Esophagus muscularis mucosa (tissue), 3 donors: ENCODE measurements at regions not wholly inside any gene's neighbourhood (a gene's known extent, or its start where the extent isn't known, plus 50 kb on each side); places are given as distances from the start of the nearest gene placed in this dataset.
"Not testable (repeated sequence)": the region's sequence is repeated elsewhere in the genome, so short reads cannot be mapped to it uniquely, and the experiment has no call there.

Experiments used
- EP300 ChIP-seq: sonication (generic); formaldehyde crosslinking; IDR thresholded peaks from one replicate; pipeline ENCODE4 v1.6.1; 2017; ENCODE audit warnings: antibody characterized with exemption
- TF ChIP-seq, protein P1 (sequence below), 3 experiments: fragments of 200-600 bp in 2 of 3; fragments of 450-650 bp in 1 of 3; sonication (generic) in 2 of 3; IDR thresholded peaks; one replicate each; pipeline ENCODE4 v1.5.1; 2017 to 2019; ENCODE audit warnings: antibody characterized with exemption in 3 of 3, mild to moderate bottlenecking in 2 of 3, moderate library complexity in 1 of 3

DNA sequence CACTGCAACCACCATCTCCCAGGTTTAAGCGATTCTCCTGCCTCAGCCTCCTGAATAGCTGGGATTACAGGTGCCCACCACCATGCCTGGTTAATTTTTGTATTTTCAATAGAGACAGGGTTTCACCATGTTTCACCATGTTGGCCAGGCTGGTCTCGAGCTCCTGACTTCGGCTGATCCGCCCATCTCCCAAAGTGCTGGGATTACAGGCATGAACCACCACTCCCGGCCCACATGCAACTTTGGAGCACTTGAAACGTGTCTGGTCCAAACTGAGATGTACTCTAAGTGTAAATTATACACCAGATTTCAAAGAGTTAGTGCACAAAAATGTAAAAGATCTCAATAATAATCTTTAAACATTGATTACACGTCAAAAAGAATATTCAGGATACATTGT lies 154.1 kb downstream of the RGS9 start:
- TF ChIP-seq EP300 = not testable (repeated sequence)
- TF ChIP-seq, protein P1, sequence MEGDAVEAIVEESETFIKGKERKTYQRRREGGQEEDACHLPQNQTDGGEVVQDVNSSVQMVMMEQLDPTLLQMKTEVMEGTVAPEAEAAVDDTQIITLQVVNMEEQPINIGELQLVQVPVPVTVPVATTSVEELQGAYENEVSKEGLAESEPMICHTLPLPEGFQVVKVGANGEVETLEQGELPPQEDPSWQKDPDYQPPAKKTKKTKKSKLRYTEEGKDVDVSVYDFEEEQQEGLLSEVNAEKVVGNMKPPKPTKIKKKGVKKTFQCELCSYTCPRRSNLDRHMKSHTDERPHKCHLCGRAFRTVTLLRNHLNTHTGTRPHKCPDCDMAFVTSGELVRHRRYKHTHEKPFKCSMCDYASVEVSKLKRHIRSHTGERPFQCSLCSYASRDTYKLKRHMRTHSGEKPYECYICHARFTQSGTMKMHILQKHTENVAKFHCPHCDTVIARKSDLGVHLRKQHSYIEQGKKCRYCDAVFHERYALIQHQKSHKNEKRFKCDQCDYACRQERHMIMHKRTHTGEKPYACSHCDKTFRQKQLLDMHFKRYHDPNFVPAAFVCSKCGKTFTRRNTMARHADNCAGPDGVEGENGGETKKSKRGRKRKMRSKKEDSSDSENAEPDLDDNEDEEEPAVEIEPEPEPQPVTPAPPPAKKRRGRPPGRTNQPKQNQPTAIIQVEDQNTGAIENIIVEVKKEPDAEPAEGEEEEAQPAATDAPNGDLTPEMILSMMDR (IDR thresholded peaks at IDR 0.05) = not testable (repeated sequence)
